HG03575 (cell line): ENCODE measurements at regions not wholly inside any gene's neighbourhood (a gene's known extent, or its start where the extent isn't known, plus 50 kb on each side); places are given as distances from the start of the nearest gene placed in this dataset.
A peak's percentile ranks its signal among the peaks of the same experiment; 100 is the strongest.

ENCODE experiments used
- ATAC-seq: cut with Tn5 transposase; IDR thresholded peaks from one replicate; pipeline ENCODE4 v1.9.1; 2021; ENCODE audit not compliant: unreplicated experiment, insufficient number of reproducible peaks, low FRiP score; ENCODE audit errors: extremely low read depth

DNA sequence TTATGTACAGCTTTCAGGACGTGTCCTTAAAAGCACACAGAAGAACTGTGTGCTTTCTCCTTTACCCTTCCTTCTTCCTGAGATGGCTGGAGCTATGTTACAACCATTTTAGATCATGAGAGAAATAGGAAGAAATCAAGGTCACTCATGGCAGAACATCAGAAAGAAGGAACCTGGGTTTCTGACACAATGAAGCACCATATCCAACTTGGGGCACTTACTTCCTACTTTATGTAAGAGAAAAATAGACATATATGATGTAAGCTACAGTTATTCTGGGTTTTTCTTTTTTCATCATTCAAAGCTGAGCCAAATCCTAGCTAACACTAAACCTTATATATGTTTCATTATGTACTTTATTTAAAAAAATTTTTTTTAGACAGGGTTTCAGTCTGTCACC is 79.5 kb downstream of the FAM161A start:
- ATAC-seq: no peak

DNA sequence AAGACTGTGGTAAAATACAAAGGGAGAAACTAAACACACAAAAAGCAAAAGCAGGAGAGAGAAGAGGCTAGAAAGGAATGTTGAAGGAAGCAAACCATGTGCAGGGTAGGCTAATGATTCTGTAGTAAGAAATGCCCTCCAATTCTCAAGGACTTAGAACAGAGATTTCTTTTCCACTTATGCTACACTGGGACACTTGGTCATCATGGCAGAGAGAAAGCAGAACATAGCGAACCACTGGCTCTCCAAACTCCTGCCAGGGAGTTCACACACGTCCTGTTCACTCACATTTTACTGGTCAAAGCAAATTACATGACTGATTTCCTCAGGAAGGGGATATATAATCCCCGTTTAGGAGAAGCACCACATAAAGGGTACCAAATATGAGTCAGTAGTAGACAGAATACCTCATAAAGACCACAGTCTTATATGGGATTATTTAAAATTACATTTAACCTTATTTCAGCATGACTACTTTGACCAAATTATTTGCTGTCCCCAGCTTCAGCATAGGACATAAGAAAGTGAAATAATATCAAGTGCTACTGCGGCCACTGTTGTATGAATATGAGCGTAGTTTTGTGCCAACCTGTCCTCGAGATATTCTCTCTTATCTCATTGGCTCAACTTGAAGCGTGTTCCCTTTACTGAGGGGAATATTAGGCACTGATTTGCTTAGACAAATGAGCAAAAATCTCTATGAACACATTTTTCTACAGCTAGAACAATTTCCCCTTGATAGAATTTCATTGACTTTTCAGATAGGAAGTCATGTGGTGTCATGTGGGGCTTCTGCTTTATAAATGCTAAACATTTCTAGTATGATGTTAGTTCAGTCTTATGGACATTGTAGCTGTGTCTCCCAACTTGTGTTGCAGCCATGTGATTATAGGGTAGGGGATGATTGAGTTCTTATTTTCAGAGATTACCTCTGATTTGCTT is 81.7 kb downstream of the FAM161A start:
- ATAC-seq: no peak

DNA sequence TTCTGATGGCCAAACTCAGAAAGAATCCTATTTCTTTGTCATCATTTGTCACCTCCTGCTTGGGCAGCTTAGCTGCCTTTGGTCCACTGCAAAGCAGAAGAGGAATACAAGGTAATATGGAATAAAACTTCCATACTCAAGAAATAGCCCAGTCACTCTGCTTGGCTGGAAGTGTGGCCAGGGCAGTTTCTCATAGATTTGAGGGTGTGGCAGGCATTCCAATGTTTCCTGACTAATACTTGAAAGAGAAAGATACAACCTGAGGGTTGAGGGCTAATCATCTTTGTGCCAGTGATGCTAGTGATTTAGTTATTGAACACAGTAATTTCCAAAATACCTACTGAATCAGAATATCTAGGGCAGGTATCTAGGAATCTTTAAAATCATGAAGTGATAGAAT is 83.1 kb downstream of the FAM161A start:
- ATAC-seq: no peak

DNA sequence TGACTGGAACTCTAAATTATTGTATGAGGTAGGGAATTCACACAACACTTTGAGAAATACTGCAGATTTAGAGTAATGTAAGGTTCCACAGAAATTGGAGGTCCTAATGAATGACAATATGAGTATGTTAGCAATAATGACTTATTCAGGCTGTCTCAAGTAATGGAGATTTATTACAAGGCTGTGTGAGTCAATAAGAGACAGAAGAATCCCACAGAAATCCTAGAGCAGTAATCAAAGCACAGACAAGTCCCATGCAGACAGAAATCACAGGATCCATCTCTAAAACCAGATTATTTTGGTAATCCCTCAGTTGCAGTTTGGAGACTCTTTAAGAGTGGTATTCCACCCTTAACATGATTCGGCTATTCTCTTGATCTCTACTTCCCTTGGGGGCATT is 83.6 kb downstream of the FAM161A start:
- no peak for ATAC-seq

DNA sequence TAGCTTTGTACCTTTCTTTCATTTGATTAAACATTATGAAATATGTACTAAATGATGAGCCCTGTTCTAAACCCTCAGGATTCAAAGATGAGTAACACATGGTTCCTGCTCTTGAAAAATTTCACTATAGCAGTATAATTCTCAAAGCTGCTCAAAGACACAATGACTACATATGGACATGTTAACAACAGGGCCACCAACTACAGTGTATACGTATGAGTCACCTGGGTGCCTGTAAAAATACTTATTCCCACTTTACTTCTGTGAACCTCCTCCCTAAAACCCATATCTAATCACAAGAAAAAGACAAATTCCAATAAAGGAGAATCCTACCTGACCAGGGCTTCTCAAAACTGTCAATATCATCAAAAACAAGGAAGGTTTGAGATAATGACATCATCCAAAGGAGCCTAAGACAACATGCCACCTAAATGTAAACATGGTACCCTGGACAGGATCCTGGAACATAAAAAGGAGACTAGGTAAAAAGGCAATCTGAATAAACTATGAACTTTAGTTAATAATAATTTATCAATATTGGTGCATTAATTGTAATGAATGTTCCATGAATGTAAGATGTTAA is 84.7 kb downstream of the FAM161A start:
- no peak for ATAC-seq

DNA sequence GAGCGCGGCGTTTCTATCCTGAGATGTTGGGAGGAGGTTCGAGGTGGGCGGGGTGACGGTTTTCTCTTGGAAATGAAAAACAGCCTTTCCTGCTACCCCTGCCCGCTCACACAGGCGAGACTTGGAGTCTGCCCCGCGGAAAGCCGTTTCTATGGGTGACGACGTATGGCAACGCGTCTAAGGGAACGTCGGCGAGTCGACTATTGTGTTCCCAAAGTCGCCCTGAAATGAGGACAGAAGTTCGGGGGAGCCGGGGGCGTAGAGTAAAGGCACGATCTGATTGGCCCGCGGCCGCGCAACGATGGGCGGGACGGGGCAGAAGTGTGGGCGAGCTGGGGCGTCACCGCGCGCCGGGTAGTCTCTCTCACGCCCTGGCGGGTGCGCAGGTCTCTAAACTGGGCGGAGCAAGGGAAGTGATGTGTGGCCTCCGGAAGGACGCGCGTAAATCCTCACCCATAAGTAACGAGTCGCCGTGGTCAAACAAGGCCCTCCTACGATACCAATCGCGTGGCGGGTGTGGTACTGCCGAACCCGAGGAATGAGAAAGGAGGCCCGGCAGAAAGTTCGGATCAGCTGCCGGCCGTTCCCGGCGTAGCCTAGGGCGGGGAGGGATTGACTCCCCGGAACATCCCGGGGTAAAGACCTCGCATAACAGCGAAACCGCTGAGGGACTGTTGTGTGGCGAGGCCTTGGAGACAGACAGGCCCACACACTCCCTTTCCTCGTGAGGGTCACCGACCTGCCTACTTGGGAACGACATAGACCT is 89.6 kb downstream of the FAM161A start:
- peak; percentile 93 for ATAC-seq

DNA sequence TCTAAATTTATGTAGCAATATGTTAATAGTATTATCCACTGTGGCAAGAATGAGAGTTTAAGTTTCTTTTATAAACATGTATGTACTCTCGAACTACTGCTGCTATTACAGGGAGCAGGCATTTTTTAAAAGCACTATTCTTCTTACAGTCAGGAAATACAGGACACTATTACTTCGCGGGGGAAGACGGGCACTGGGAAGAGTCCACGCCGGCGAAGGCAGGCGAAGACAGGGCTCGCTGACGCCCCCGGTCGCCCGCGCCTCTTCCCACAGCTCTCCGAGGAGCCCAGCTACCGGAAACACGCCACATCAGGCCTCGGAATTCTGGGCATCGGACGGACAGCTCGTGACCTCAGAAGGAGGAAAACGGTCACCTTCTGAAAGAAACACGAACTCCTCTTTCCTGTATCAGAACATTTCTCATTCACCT is 90.2 kb downstream of the FAM161A start:
- no peak for ATAC-seq

DNA sequence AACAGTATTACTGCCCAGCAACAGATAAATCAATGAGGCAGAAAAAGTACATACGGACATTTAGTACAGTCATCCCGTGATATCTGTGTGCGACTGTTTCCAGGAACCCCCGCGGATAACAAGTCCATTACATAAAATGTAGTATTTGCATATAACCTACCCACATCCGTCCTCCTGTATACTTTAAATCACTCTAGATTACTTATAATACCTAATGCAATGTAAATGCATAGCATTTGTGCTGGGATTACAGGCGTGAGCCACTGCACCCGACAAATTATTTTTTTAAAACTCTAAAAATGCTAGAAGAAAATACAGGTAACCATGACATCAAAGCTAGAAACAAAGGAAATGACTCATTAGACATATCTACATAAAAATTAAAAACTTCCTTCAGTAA is 91.6 kb downstream of the FAM161A start:
- ATAC-seq: no peak

DNA sequence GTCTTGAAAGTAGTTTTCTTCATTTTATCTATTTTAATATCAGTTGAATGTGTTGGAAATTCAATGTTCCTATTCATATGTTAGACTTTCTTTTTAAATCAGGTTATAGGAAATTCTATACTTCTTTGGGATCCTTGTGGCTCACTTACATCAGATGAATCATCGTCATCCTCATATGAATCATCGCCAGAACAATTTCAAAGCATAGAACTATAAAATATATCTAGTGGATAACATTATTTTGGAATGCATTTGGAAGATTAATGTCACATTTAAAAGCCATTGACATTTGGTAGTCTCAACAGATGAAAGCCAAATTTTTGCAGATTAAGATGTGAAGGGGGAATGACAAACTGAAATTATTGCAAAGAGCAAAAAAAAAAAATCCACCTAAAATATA is 94.1 kb downstream of the FAM161A start:
- no peak for ATAC-seq

DNA sequence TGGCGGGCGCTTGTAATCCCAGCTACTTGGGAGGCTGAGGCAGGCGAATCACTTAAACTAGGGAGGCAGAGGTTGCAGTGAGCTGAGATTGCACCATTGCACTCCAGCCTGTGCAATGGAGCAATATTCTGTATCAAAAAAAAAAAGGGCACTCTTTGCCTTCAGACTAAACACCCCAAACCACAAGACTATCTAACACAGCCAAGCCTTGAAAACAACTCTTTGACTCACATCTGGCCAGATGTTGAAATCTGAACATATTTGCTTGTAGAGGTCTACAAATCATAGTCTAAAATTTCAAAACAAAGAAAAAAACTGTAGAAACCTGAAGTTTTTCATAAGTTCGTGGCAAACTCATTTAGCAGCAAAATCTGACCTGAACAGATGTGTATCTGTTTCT is 94.9 kb downstream of the FAM161A start:
- no peak for ATAC-seq

DNA sequence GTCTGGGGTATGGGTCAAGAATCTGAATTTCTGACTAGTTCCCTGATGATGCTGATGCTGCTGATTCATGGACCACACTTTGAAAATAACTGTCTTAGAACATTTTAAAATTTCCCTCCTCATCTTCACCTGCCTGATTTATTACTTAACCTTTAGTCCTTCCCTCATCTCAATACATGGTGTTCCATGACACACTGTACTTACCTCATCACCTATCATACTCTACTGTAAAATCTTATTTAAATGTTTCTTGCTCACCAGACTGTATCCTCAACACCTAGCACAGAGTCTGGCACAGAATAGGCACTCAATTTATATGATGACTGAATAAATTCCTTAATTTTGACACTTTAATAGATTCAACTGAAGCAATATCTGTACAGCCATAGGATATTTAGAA is 95.7 kb downstream of the FAM161A start:
- no peak for ATAC-seq

DNA sequence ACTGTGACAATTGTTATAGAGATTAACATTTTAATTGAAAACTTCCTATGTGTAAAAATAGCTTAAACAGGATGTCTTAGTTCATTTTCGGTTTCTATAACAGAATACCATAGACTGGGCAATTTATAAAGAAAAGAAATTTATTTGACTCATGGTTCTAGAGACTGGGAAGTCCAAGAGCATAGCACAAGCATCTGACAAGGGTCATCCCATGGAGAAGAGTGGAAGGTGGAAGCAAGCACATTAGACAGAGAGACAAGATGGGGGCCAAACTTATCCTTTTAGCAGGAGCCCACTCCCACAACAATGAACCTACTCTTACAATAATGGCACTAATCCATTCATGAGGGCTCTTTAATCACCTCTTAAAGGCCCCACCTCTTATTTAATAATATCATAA is 100.3 kb downstream of the FAM161A start:
- ATAC-seq: no peak

DNA sequence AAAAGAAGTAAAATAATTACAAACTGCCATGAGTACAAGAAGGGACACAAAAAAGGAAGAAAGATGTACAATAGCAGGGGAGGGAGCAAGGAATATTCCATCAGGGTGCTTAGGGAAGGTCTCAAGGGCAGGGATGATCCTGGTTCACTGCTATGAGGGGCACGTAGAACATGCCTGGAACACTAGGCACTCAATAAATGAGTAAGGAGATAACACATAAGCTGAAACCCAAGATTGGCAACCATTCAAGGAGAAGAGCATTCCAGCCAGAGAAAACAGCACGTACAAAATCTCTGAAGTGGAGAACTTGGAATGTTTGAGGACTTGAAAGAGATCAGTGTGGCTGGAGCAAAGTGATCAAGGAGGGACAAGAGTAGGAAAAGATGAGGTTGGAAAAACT is 103.2 kb downstream of the FAM161A start:
- no peak for ATAC-seq

DNA sequence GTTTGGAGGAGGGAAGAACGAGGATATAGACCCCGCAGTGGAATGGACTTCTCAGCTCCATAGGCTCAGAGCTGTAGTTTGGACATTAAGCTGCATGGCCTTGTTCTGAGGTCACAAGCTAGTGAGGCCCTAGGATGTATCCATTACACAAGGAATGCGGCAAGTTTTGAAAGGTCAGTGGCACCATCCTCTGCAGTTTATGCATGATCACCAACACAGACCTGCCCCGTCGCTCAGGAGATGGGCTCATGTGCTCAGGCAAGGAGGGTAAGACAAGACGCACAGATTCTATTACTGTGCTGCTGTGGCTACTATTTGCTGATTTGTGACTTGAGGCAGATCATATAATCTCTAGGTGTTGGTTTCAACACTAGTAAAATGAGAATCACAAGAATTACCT is 110.9 kb downstream of the FAM161A start:
- ATAC-seq: no peak

DNA sequence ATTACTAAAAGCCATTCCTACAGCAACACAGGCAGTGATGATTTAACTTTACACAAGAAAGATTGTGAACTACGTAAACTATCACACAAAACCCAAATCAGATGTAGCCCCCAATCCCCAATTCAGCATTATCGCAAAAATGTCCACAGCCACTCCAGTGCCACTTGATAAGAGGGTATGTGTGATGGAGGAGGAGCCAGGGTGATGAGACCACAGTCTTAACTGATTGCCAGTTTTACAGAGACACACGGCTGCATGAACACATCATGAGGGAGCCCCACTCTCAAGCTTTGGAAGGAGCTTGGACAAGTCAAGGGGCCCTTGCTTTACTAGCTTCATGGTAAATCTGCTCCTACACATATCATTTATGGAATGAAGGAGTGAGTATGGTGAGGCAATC is 116.0 kb downstream of the FAM161A start:
- ATAC-seq: no peak

DNA sequence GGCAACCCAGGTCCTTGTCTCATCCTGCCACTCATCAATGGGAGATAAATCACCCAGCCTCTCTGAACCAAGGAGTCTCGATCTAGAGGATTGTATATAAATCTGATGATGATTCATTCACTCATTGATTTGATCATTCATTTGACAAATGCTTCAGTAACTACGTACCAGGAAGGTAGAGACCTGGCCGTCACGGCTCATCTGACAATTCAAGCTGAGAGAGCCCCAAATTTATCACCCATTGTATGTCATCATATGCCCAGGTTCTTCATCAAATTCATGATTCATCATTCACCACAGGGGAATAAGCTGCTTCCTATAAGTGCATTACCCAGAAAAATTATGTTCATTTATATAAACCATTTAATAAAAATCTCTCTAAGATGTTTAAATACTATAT is 116.9 kb downstream of the FAM161A start:
- no peak for ATAC-seq

DNA sequence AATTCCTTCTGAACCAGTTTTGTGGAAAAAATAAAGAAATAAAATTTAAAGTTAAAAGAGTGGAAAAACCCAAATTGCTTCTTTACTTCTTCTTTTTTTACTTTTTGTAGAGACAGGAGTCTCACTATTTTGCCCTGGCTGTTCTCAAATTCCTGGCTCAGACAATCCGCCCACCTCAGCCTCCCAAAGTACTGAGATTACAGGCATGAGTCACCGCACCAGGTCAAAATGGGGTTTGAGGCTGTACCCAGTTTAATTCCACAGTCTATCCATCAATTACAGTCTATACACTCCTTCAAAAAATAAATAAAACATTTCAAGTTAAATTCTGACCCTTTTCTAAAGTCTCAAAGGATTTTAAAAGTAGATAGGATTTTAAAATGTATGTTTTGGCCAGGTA is 120.3 kb downstream of the FAM161A start:
- no peak for ATAC-seq

DNA sequence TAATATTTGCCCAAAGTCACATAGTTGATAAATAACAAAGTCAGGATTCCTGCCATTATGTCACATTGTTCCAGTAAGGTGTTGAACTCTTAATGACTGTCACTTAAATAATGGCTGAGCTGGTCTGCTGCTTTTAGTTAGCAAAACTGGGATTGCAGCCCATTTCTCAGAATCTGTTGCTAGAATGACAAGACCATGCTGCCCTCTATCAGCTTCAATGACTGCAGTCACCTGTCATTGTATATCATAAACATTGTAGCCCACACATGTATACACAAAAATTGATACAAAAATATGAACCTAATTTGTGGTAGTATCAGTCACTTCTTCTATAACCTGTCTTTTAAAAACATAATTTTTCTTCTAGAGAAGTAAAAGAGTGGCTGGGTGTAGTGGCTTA is 121.1 kb downstream of the FAM161A start:
- no peak for ATAC-seq

DNA sequence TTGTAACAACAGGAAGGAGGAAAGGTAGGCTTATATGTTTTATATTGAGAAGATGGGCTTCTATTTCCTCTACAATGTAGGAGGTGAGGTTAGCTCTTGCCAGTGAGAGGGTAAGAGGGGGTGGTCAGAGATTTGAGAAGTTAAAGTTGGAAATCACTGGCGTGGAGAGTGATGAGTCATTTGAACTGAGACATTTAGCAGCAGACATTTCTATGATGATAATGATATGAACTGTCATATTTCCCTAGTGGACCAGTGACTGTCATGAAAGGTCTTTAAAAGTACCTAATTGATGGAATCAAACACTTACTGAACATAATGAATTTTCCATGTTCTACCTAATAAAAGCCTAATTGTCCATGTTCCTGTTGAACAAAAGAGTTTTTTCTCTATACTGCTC is 126.1 kb downstream of the FAM161A start:
- no peak for ATAC-seq
